Panc1 (cell line): ENCODE measurements at regions not wholly inside any gene's neighbourhood (a gene's known extent, or its start where the extent isn't known, plus 50 kb on each side); places are given as distances from the start of the nearest gene placed in this dataset.
"Not testable (repeated sequence)": the region's sequence is repeated elsewhere in the genome, so short reads cannot be mapped to it uniquely, and the experiment has no call there.

ENCODE experiments used
- POLR2AphosphoS5 ChIP-seq: IDR thresholded peaks from 2 replicates; pipeline ENCODE4 v1.6.1; 2012; ENCODE audit warnings: mild to moderate bottlenecking, low read depth, low read length, moderate library complexity
- REST ChIP-seq, 2 experiments: IDR thresholded peaks; 2 replicates each; pipeline ENCODE4 v1.6.1; 2011 to 2012; ENCODE audit warnings: low read depth in 2 of 2, control low read depth in 1 of 2, low read length in 1 of 2, mild to moderate bottlenecking in 1 of 2, moderate library complexity in 1 of 2; ENCODE audit not compliant: insufficient read depth in 1 of 2
- SIN3A ChIP-seq: IDR thresholded peaks from 2 replicates; pipeline ENCODE4 v1.6.1; 2012; ENCODE audit warnings: low read depth, mild to moderate bottlenecking, low read length, moderate library complexity, borderline replicate concordance; ENCODE audit not compliant: insufficient read depth
- TF ChIP-seq, protein P1 (sequence below): fragments of 450-650 bp; IDR thresholded peaks from 2 replicates; pipeline ENCODE4 v1.5.1; 2017; ENCODE audit warnings: mild to moderate bottlenecking

GRCh38 chr18:14321217-14321616 is 189.0 kb upstream of the ZNF519 start:
- TF ChIP-seq, protein P1, sequence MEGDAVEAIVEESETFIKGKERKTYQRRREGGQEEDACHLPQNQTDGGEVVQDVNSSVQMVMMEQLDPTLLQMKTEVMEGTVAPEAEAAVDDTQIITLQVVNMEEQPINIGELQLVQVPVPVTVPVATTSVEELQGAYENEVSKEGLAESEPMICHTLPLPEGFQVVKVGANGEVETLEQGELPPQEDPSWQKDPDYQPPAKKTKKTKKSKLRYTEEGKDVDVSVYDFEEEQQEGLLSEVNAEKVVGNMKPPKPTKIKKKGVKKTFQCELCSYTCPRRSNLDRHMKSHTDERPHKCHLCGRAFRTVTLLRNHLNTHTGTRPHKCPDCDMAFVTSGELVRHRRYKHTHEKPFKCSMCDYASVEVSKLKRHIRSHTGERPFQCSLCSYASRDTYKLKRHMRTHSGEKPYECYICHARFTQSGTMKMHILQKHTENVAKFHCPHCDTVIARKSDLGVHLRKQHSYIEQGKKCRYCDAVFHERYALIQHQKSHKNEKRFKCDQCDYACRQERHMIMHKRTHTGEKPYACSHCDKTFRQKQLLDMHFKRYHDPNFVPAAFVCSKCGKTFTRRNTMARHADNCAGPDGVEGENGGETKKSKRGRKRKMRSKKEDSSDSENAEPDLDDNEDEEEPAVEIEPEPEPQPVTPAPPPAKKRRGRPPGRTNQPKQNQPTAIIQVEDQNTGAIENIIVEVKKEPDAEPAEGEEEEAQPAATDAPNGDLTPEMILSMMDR, result not testable (repeated sequence)
- TF ChIP-seq POLR2AphosphoS5; SIN3A; REST (IDR thresholded peaks at IDR 0.05; ENCODE audit: insufficient read depth in 1 of 2, low read depth in 2 of 2, low read length in 1 of 2): not testable (repeated sequence)
